IPS-18a (cell line): ENCODE measurements at regions not wholly inside any gene's neighbourhood (a gene's known extent, or its start where the extent isn't known, plus 50 kb on each side); places are given as distances from the start of the nearest gene placed in this dataset.
"Not testable (repeated sequence)": the region's sequence is repeated elsewhere in the genome, so short reads cannot be mapped to it uniquely, and the experiment has no call there.

Source experiments
- H3K27ac ChIP-seq: one replicate; pipeline ENCODE4 v1.5.1; 2013; ENCODE audit warnings: low read length
- H3K27me3 ChIP-seq: one replicate; pipeline ENCODE4 v1.6.1; 2013; ENCODE audit warnings: mild to moderate bottlenecking, low read length; ENCODE audit not compliant: control insufficient read depth, insufficient read depth
- H3K36me3 ChIP-seq: one replicate; pipeline ENCODE4 v1.6.1; 2013; ENCODE audit warnings: low read depth, low read length; ENCODE audit not compliant: control insufficient read depth
- H3K4me1 ChIP-seq: one replicate; pipeline ENCODE4 v1.6.1; 2013; ENCODE audit warnings: low read depth, low read length; ENCODE audit not compliant: control insufficient read depth
- H3K4me3 ChIP-seq: one replicate; pipeline ENCODE4 v1.5.1; 2013; ENCODE audit warnings: low read length
- H3K9ac ChIP-seq: one replicate; pipeline ENCODE4 v1.6.1; 2013; ENCODE audit warnings: mild to moderate bottlenecking, low read length, moderate library complexity
- H3K9me3 ChIP-seq: one replicate; pipeline ENCODE4 v1.6.1; 2013; ENCODE audit warnings: low read depth, low read length; ENCODE audit not compliant: control insufficient read depth

DNA sequence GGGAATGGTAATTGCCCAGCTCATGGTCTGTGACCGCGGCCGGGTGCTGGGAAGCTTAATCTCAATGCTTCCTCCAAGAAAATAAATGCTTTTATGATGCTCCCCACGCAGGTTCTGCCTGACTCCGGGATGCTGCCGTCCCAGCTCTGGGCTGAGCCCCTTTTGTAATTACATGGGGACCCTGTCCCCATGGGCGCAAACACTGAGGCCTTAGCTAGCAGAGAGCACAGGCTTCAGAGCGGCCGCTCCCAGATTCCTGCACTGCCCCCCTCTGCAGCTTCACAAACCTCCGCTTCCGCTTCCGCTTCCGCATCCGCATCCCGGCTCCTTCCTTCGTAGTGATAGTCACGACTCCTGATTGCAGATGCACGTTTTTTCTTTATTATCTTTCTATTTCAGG lies 129.5 kb downstream of the KIF26A start:
- H3K27me3 ChIP-seq = no peaks in the 10 kb centered on the region
- H3K4me1 ChIP-seq = peaks cover 9% of the 10 kb centered on the region
- no peaks in the 10 kb centered on the region for H3K9me3 ChIP-seq
- no peak overlapping the region for H3K9ac ChIP-seq
- H3K4me3 ChIP-seq = no peak overlapping the region
- no peaks in the 10 kb centered on the region for H3K36me3 ChIP-seq
- H3K27ac ChIP-seq = no peak overlapping the region

DNA sequence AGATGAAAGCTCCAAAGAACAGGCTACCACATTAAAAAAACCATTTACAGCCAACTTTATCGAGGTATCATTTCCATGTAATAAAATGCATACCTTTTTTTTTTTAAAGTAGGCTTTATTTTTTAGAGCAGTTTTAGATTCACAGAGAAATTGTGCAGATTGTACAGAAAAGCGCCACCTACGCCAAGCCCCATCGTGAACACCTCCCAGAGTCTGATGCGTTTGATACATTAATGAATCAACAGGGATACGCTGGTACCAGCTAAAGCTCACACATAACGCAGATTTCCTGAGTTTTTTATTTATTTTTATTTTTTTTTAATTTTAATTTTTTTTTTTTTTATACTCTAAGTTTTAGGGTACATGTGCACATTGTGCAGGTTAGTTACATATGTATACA lies 129.9 kb downstream of the KIF26A start:
- Histone ChIP-seq H3K4me1 (peaks cover 9% of the 10 kb centered on the region), H3K9ac (no peak overlapping the region), H3K4me3 (no peak overlapping the region), H3K36me3 (no peaks in the 10 kb centered on the region), H3K9me3 (no peaks in the 10 kb centered on the region), H3K27ac (no peak overlapping the region), H3K27me3 (no peaks in the 10 kb centered on the region)

DNA sequence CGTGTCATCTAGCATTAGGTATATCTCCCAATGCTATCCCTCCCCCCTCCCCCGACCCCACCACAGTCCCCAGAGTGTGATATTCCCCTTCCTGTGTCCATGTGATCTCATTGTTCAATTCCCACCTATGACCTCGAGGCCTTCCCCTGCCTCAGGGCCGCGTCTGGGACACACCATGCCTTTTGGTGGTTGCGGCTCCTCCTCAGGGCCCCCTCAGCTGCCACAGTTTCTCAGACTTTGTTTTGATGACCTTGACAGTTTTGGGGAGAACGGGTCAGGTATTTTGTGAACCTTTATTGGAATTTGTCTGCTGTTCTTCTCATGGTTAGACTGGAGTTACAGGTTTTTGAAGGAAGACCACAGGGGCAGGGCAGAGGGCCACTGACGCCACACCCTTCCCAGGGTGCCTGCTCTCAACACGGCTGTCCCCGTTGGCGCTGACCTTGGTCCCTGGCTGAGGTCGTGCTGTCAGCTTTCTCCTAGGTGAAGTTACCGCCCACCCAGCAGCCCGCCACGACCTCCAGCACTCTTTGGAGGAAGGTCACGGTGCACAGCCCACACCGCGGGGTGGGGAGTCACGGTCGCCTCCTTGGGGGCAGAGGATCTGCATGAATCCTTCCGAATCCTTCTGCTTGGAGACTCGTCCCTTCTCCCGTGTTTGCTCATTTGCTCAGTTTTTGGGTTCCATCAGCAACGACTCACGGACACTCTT lies 130.5 kb downstream of the KIF26A start:
- Histone ChIP-seq H3K4me1 (peaks cover 9% of the 10 kb centered on the region), H3K27me3 (no peaks in the 10 kb centered on the region), H3K27ac (no peak overlapping the region), H3K9me3 (no peaks in the 10 kb centered on the region), H3K36me3 (no peaks in the 10 kb centered on the region), H3K4me3 (no peak overlapping the region), H3K9ac (no peak overlapping the region)

- H3K27me3 ChIP-seq, H3K27ac ChIP-seq, H3K36me3 ChIP-seq, H3K9me3 ChIP-seq, H3K4me1 ChIP-seq, H3K9ac ChIP-seq, H3K4me3 ChIP-seq: not testable (repeated sequence)
These were observed 131.3 kb downstream of the KIF26A start for GRCh38 chr14:104269511-104270241.

- no peak overlapping the region for H3K27ac ChIP-seq
- no peaks in the 10 kb centered on the region for H3K9me3 ChIP-seq
- no peak overlapping the region for H3K9ac ChIP-seq
- no peak overlapping the region for H3K4me3 ChIP-seq
- H3K4me1 ChIP-seq = peaks cover 9% of the 10 kb centered on the region
- H3K27me3 ChIP-seq = no peaks in the 10 kb centered on the region
- no peaks in the 10 kb centered on the region for H3K36me3 ChIP-seq
These were observed 133.0 kb downstream of the KIF26A start for GRCh38 chr14:104271391-104271790.

DNA sequence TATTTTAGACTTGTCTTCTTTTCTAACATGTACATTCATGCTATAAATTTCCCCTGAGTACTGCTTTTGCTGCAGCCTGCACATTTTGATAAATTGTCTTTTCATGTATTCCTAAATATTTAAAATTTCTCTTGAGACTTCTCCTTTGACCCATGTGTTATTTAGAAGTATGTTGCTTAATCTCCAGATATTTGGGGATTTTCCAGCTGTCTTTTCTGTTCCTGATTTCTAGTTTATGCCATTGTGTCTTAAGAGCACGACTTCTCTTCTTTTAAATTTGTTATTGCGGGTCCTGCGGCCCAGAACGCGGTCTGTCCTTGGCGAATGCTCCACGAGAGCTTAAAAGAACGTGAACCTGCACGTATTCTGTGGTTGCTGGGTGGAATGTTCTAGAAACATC lies 136.4 kb downstream of the KIF26A start:
- H3K27ac ChIP-seq = no peak overlapping the region
- no peaks in the 10 kb centered on the region for H3K4me1 ChIP-seq
- no peaks in the 10 kb centered on the region for H3K36me3 ChIP-seq
- no peaks in the 10 kb centered on the region for H3K9me3 ChIP-seq
- H3K4me3 ChIP-seq = no peak overlapping the region
- no peaks in the 10 kb centered on the region for H3K27me3 ChIP-seq
- no peak overlapping the region for H3K9ac ChIP-seq

DNA sequence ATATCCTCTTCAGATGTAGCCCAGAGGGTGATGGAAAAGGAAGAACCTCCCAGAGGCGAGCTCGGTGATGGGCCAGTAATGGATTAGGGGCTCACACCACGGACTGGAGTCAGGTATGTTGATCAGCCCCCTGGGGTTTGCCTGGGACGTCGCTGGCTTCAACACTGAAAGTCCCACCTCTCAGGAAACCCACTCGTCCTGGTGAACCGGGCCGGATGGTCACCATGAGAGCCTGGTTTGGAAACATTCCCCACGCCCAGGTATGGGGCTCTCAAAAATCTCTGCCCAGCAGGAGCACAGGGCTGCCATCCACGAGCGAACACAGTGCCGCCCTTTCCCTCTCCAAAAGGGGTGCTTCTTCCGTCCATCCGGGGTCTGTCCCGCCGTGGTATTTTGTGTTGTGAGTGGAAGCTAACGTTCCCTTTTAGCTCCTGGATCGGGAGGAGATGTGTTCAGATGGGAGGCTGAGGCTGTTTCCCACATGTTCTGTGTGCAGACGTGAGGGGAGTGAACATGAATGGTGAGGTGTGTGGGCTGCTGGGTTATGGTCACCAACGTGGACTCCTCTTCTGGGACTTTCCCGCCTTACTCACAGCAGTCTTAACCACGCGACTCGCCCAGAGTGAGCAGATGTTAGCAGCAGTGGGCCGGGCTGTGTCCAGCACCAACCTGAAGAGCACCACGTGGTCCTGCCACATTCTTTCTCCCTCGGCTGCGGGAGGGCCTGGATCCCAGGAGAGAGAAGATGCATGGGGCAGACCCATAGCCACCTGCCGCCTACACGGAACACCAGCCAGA lies 139.2 kb downstream of the KIF26A start:
- Histone ChIP-seq H3K27ac (no peak overlapping the region), H3K4me3 (no peak overlapping the region), H3K36me3 (no peaks in the 10 kb centered on the region), H3K9me3 (no peaks in the 10 kb centered on the region), H3K9ac (no peak overlapping the region), H3K27me3 (no peaks in the 10 kb centered on the region), H3K4me1 (no peaks in the 10 kb centered on the region)

DNA sequence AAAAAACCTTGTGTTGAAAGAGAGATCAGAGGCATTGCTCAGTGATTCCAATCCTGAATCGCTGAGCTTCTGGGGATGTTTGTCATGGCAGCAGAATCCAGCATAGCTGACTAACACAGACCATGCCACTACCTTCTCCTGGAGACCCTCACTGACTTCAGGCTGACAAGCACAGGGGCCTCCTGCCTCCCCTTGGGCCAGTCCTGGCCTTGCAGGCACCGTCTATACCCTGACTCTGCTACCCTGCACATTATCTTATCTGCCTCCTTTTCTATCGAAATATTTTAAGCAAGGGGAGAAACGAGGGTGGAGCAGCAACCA lies 139.8 kb downstream of the KIF26A start:
- Histone ChIP-seq H3K9me3 (no peaks in the 10 kb centered on the region), H3K27ac (no peak overlapping the region), H3K4me1 (no peaks in the 10 kb centered on the region), H3K9ac (no peak overlapping the region), H3K4me3 (no peak overlapping the region), H3K36me3 (no peaks in the 10 kb centered on the region), H3K27me3 (no peaks in the 10 kb centered on the region)

- Histone ChIP-seq H3K4me3 (no peak overlapping the region), H3K4me1 (no peaks in the 10 kb centered on the region), H3K9me3 (no peaks in the 10 kb centered on the region), H3K9ac (no peak overlapping the region), H3K36me3 (no peaks in the 10 kb centered on the region), H3K27me3 (no peaks in the 10 kb centered on the region), H3K27ac (no peak overlapping the region)
These were observed 141.9 kb downstream of the KIF26A start for GRCh38 chr14:104280085-104280901.

- Histone ChIP-seq H3K4me3 (no peak overlapping the region), H3K27ac (no peak overlapping the region), H3K9ac (no peak overlapping the region), H3K4me1 (no peaks in the 10 kb centered on the region), H3K27me3 (no peaks in the 10 kb centered on the region), H3K36me3 (no peaks in the 10 kb centered on the region), H3K9me3 (no peaks in the 10 kb centered on the region)
These were observed 142.7 kb downstream of the KIF26A start for GRCh38 chr14:104280902-104281767.
